ENCODE measurements at regions not wholly inside any gene's neighbourhood (a gene's known extent, or its start where the extent isn't known, plus 50 kb on each side); places are given as distances from the start of the nearest gene placed in this dataset.

- TF ChIP-seq CTCF (conservative IDR thresholded peaks at IDR 0.05 in 1 of 2, IDR thresholded peaks at IDR 0.05 in 1 of 2; ENCODE audit: extremely low read depth in 1 of 2, insufficient read depth in 1 of 2, low read depth in 1 of 2, low read length in 2 of 2) = no peak
- TF ChIP-seq EZH2 (IDR thresholded peaks at IDR 0.05; ENCODE audit: borderline replicate concordance, low read length) = no peak
Measured at GRCh38 chr13:33676045-33676989, 141.6 kb upstream of the RFC3 start.
